ENCODE measurements at regions not wholly inside any gene's neighbourhood (a gene's known extent, or its start where the extent isn't known, plus 50 kb on each side); places are given as distances from the start of the nearest gene placed in this dataset.

- Histone ChIP-seq H3K36me3 (ENCODE audit: insufficient read depth, low read length) (no peaks in the 10 kb centered on the region), H3K4me3 (ENCODE audit: low read length, poor library complexity, severe bottlenecking) (no peak overlapping the region), H3K27me3 (ENCODE audit: insufficient read depth, low read length, poor library complexity, severe bottlenecking) (no peaks in the 10 kb centered on the region), H3K79me2 (ENCODE audit: insufficient read depth, low read length) (no peaks in the 10 kb centered on the region), H3K9me3 (ENCODE audit: insufficient read depth, low read depth, low read length) (peaks cover 12% of the 10 kb centered on the region; the same call in 1 of the 2 replicates), H2AFZ (ENCODE audit: low read length) (no peak overlapping the region), H3K9ac (ENCODE audit: low read depth, low read length, poor library complexity, severe bottlenecking) (no peak overlapping the region), H3K4me1 (ENCODE audit: insufficient read depth, low read length, poor library complexity, severe bottlenecking) (no peaks in the 10 kb centered on the region), H3K4me2 (ENCODE audit: low read depth, low read length, poor library complexity, severe bottlenecking) (no peak overlapping the region), H3K9me2 (replicated peaks; ENCODE audit: low read depth, low read length) (no peaks in the 10 kb centered on the region), H3F3A (ENCODE audit: low read depth) (no peaks in the 10 kb centered on the region), H4K20me1 (ENCODE audit: insufficient read depth, low read length, poor library complexity, severe bottlenecking) (no peaks in the 10 kb centered on the region)
- TF ChIP-seq CTCF (conservative IDR thresholded peaks at IDR 0.05; ENCODE audit: low read length) (no peak), EZH2phosphoT487 (IDR thresholded peaks at IDR 0.05; ENCODE audit: borderline replicate concordance) (no peak)
Measured at GRCh38 chr5:2136728-2137333, 254.1 kb upstream of the IRX4 start.

- no peaks in the 10 kb centered on the region for H3K9me2 ChIP-seq (replicated peaks; ENCODE audit: low read depth, low read length)
- H3K9me3 ChIP-seq (ENCODE audit: insufficient read depth, low read depth, low read length), result peaks cover 12% of the 10 kb centered on the region; the same call in 1 of the 2 replicates
- H3K4me3 ChIP-seq (ENCODE audit: low read length, poor library complexity, severe bottlenecking), result no peak overlapping the region
- H4K20me1 ChIP-seq (ENCODE audit: insufficient read depth, low read length, poor library complexity, severe bottlenecking), result no peaks in the 10 kb centered on the region
- no peaks in the 10 kb centered on the region for H3F3A ChIP-seq (ENCODE audit: low read depth)
- no peaks in the 10 kb centered on the region for H3K27me3 ChIP-seq (ENCODE audit: insufficient read depth, low read length, poor library complexity, severe bottlenecking)
- H3K36me3 ChIP-seq (ENCODE audit: insufficient read depth, low read length), result no peaks in the 10 kb centered on the region
- H3K79me2 ChIP-seq (ENCODE audit: insufficient read depth, low read length), result no peaks in the 10 kb centered on the region
- no peak overlapping the region for H3K9ac ChIP-seq (ENCODE audit: low read depth, low read length, poor library complexity, severe bottlenecking)
- no peak for TF ChIP-seq EZH2phosphoT487 (IDR thresholded peaks at IDR 0.05; ENCODE audit: borderline replicate concordance)
- no peak for TF ChIP-seq CTCF (conservative IDR thresholded peaks at IDR 0.05; ENCODE audit: low read length)
- no peak overlapping the region for H2AFZ ChIP-seq (ENCODE audit: low read length)
- no peaks in the 10 kb centered on the region for H3K4me1 ChIP-seq (ENCODE audit: insufficient read depth, low read length, poor library complexity, severe bottlenecking)
- no peak overlapping the region for H3K4me2 ChIP-seq (ENCODE audit: low read depth, low read length, poor library complexity, severe bottlenecking)
Measured at GRCh38 chr5:2135833-2136232, 253.1 kb upstream of the IRX4 start.

GRCh38 chr5:2135354-2135753 is 252.6 kb upstream of the IRX4 start:
- TF ChIP-seq CTCF (conservative IDR thresholded peaks at IDR 0.05; ENCODE audit: low read length) (no peak), EZH2phosphoT487 (IDR thresholded peaks at IDR 0.05; ENCODE audit: borderline replicate concordance) (no peak)
- Histone ChIP-seq H3F3A (ENCODE audit: low read depth) (no peaks in the 10 kb centered on the region), H3K27me3 (ENCODE audit: insufficient read depth, low read length, poor library complexity, severe bottlenecking) (no peaks in the 10 kb centered on the region), H3K9me3 (ENCODE audit: insufficient read depth, low read depth, low read length) (peaks cover 12% of the 10 kb centered on the region; the same call in 1 of the 2 replicates), H3K79me2 (ENCODE audit: insufficient read depth, low read length) (no peaks in the 10 kb centered on the region), H3K9ac (ENCODE audit: low read depth, low read length, poor library complexity, severe bottlenecking) (no peak overlapping the region), H3K4me3 (ENCODE audit: low read length, poor library complexity, severe bottlenecking) (no peak overlapping the region), H3K4me1 (ENCODE audit: insufficient read depth, low read length, poor library complexity, severe bottlenecking) (no peaks in the 10 kb centered on the region), H3K9me2 (replicated peaks; ENCODE audit: low read depth, low read length) (no peaks in the 10 kb centered on the region), H3K36me3 (ENCODE audit: insufficient read depth, low read length) (no peaks in the 10 kb centered on the region), H3K4me2 (ENCODE audit: low read depth, low read length, poor library complexity, severe bottlenecking) (no peak overlapping the region), H4K20me1 (ENCODE audit: insufficient read depth, low read length, poor library complexity, severe bottlenecking) (no peaks in the 10 kb centered on the region), H2AFZ (ENCODE audit: low read length) (no peak overlapping the region)

All from Loucy (cell line).